AG04450 (cell line): ENCODE measurements at regions not wholly inside any gene's neighbourhood (a gene's known extent, or its start where the extent isn't known, plus 50 kb on each side); places are given as distances from the start of the nearest gene placed in this dataset.

Source experiments
- CTCF ChIA-PET: fragments of 300-600, 350-600 bp; formaldehyde crosslinking; extraction: SDS; loops from one replicate; lab custom pipeline; 2022; ENCODE audit warnings: antibody characterized with exemption, inconsistent platforms; lab: Charles Lee
- POLR2A ChIA-PET: fragments of 350-600 bp; formaldehyde crosslinking; extraction: SDS; loops from one replicate; lab custom pipeline; 2021; ENCODE audit warnings: antibody characterized with exemption, inconsistent platforms; lab: Yijun Ruan, JAX
- DNase-seq: peaks from one replicate; pipeline ENCODE4 v3.0.0-alpha.2; 2011; ENCODE audit warnings: low read depth, low spot score
- H3K27ac ChIP-seq: one replicate; pipeline ENCODE4 v1.5.1; 2012; ENCODE audit warnings: low read depth, low read length, control low read depth
- H3K27me3 ChIP-seq: one replicate; pipeline ENCODE4 v1.6.0; 2012; ENCODE audit warnings: low read length; ENCODE audit not compliant: control insufficient read depth, insufficient read depth
- H3K4me3 ChIP-seq: 2 replicates; pipeline ENCODE4 v1.5.1; 2011; ENCODE audit warnings: mild to moderate bottlenecking, low read depth, low read length, control low read depth
- H3K9me3 ChIP-seq: 2 replicates; pipeline ENCODE4 v1.5.1; 2012; ENCODE audit warnings: low read length; ENCODE audit not compliant: control insufficient read depth, insufficient read depth
- CTCF ChIP-seq: IDR thresholded peaks from 2 replicates; pipeline ENCODE4 v1.5.1; 2011; ENCODE audit warnings: low read depth, low read length, control low read depth, inconsistent platforms

- TF ChIP-seq CTCF, result no peak
- POLR2A ChIA-PET, result interaction anchor here (0.6 kb wide), 1 partner anchor 264 kb away, joined by 3 read pairs; no protein-coding TSS in a partner anchor
- Histone ChIP-seq H3K4me3 (no peak overlapping the region), H3K9me3 (no peaks in the 10 kb centered on the region; the same call in 1 of the 2 replicates), H3K27ac (no peak overlapping the region), H3K27me3 (peaks cover 54% of the 10 kb centered on the region)
- DNase-seq, result peak; percentile 29
- CTCF ChIA-PET, result interaction anchor here (0.6 kb wide), 1 partner anchor 65 kb away, joined by 3 read pairs; no protein-coding TSS in a partner anchor
Measured at GRCh38 chr9:131809941-131810344, 70.1 kb upstream of the RAPGEF1 start.

GRCh38 chr9:131808291-131808690 lies 68.4 kb upstream of the RAPGEF1 start:
- ChIA-PET CTCF (no interaction called here), POLR2A (no interaction called here)
- H3K9me3 ChIP-seq, result no peaks in the 10 kb centered on the region; the same call in none of the 2 replicates

GRCh38 chr9:131807144-131807983 lies 67.5 kb upstream of the RAPGEF1 start:
- H3K9me3 ChIP-seq, result no peaks in the 10 kb centered on the region; the same call in none of the 2 replicates
- CTCF ChIA-PET, result no interaction called here
- no peak overlapping the region for H3K27ac ChIP-seq
- DNase-seq, result no peak
- H3K27me3 ChIP-seq, result peaks cover 64% of the 10 kb centered on the region
- POLR2A ChIA-PET, result interaction anchor here (0.6 kb wide), 1 partner anchor 13 kb away, joined by 3 read pairs; no protein-coding TSS in a partner anchor
- no peak for TF ChIP-seq CTCF
- H3K4me3 ChIP-seq, result no peak overlapping the region

More at GRCh38 chr9:131808291-131808690, 68.4 kb upstream of the RAPGEF1 start:
- DNase-seq, result no peak
- no peak overlapping the region for H3K4me3 ChIP-seq
- no peak overlapping the region for H3K27ac ChIP-seq
- TF ChIP-seq CTCF, result no peak
- H3K27me3 ChIP-seq, result peaks cover 62% of the 10 kb centered on the region

- TF ChIP-seq CTCF, result no peak
- Histone ChIP-seq H3K4me3 (no peak overlapping the region), H3K27me3 (peaks cover 61% of the 10 kb centered on the region), H3K27ac (no peak overlapping the region), H3K9me3 (no peaks in the 10 kb centered on the region; the same call in none of the 2 replicates)
- CTCF ChIA-PET, result no interaction called here
- DNase-seq, result no peak
- POLR2A ChIA-PET, result no interaction called here
Measured at GRCh38 chr9:131805803-131806202, 65.9 kb upstream of the RAPGEF1 start.

GRCh38 chr9:131804826-131805225 lies 65.0 kb upstream of the RAPGEF1 start:
- Histone ChIP-seq H3K27ac (no peak overlapping the region), H3K4me3 (no peak overlapping the region), H3K9me3 (no peaks in the 10 kb centered on the region; the same call in none of the 2 replicates), H3K27me3 (peaks cover 55% of the 10 kb centered on the region)
- ChIA-PET POLR2A (no interaction called here), CTCF (no interaction called here)
- TF ChIP-seq CTCF, result no peak
- DNase-seq, result no peak
